ENCODE measurements at regions not wholly inside any gene's neighbourhood (a gene's known extent, or its start where the extent isn't known, plus 50 kb on each side); places are given as distances from the start of the nearest gene placed in this dataset.

- Histone ChIP-seq H3K4me2 (ENCODE audit: insufficient read depth in 1 of 2, low read depth in 2 of 2, low read length in 2 of 2) (no peak overlapping the region), H4K20me1 (replicated peaks in 1 of 2; ENCODE audit: control insufficient read depth in 1 of 2, insufficient read depth in 2 of 2, low read length in 2 of 2) (no peaks in the 10 kb centered on the region), H2BK5ac (ENCODE audit: low read depth, low read length) (no peak overlapping the region), H2AFZ (ENCODE audit: low read length) (no peak overlapping the region), H2AK5ac (ENCODE audit: low read depth, low read length) (no peak overlapping the region), H3K9ac (replicated peaks in 1 of 4; ENCODE audit: extremely low read depth in 1 of 4, low read depth in 3 of 4, low read length in 3 of 4) (no peak overlapping the region), H3K36me3 (ENCODE audit: control insufficient read depth in 2 of 4, insufficient read depth in 4 of 4, low read length in 3 of 4) (no peaks in the 10 kb centered on the region), H3K23me2 (ENCODE audit: low read depth, low read length) (no peaks in the 10 kb centered on the region), H3K9me3 (ENCODE audit: insufficient read depth in 2 of 2, low read depth in 1 of 2, low read length in 1 of 2) (peaks cover 0 to 13% of the 10 kb centered on the region in 2 experiments; a peak in 2 of 4 replicates), H3K56ac (replicated peaks; ENCODE audit: insufficient read length, low read depth, low read length) (no peak overlapping the region), H3K18ac (ENCODE audit: extremely low read depth, low read length) (no peak overlapping the region), H2BK15ac (ENCODE audit: low read length) (no peak overlapping the region; the same call in 1 of the 2 replicates), H2BK12ac (ENCODE audit: low read depth, low read length) (no peak overlapping the region), H4K91ac (replicated peaks; ENCODE audit: insufficient read length, low read length) (no peak overlapping the region), H3K79me1 (ENCODE audit: low read depth, low read length) (no peaks in the 10 kb centered on the region), H2BK20ac (ENCODE audit: low read length) (no peak overlapping the region), H3K23ac (ENCODE audit: insufficient read length) (no peak overlapping the region), H2BK120ac (replicated peaks; ENCODE audit: low read depth, low read length) (no peak overlapping the region), H3K4ac (replicated peaks; ENCODE audit: insufficient read length, low read depth, low read length) (no peak overlapping the region), H4K8ac (ENCODE audit: extremely low read depth, insufficient read depth, low read length) (no peak overlapping the region), H3K27ac (ENCODE audit: low read depth, low read length) (no peak overlapping the region), H3K4me3 (ENCODE audit: extremely low read depth in 1 of 4, insufficient read depth in 2 of 4, low read depth in 3 of 4, low read length in 4 of 4) (no peak overlapping the region), H3K4me1 (replicated peaks in 1 of 4; ENCODE audit: control insufficient read depth in 3 of 4, insufficient read depth in 4 of 4, low read length in 3 of 4) (no peaks in the 10 kb centered on the region), H3K14ac (ENCODE audit: insufficient read length) (no peak overlapping the region), H3K79me2 (ENCODE audit: control insufficient read depth in 1 of 2, insufficient read depth in 2 of 2, low read length in 2 of 2) (no peaks in the 10 kb centered on the region), H4K5ac (ENCODE audit: insufficient read length, low read depth, low read length) (no peak overlapping the region), H3K27me3 (replicated peaks in 1 of 4; ENCODE audit: control insufficient read depth in 3 of 4, extremely low read depth in 1 of 4, insufficient read depth in 3 of 4, low read length in 3 of 4) (no peaks in the 10 kb centered on the region)
- WGBS, 2 experiments (ENCODE audit: extremely low coverage in 1 of 2, insufficient coverage in 1 of 2, insufficient read length in 1 of 2, insufficient replicate concordance in 2 of 2, low coverage in 1 of 2, low lambda C conversion rate in 2 of 2, missing lambda C conversion rate in 1 of 2) = 89% methylated on average over 7 of the region's 7 CpGs; no CpG with 5 or more reads in 1 of the 2 experiments
- DNase-seq (ENCODE audit: low read depth in 1 of 2, low spot score in 2 of 2) = no peak
- TF ChIP-seq ATF3 (IDR thresholded peaks at IDR 0.05; ENCODE audit: insufficient read depth, low read depth, low read length) = no peak
- TF ChIP-seq SUZ12 (IDR thresholded peaks at IDR 0.05; ENCODE audit: low read length) = no peak
- no peak for TF ChIP-seq MAFK (IDR thresholded peaks at IDR 0.05; ENCODE audit: low read depth, low read length)
- TF ChIP-seq SIRT6 (IDR thresholded peaks at IDR 0.05; ENCODE audit: low read length) = no peak
- CTCF ChIA-PET (ENCODE audit: partially characterized antibody) = interaction anchor here (0.6 to 1.2 kb wide), 5 partner anchors 12 to 852 kb away, joined by 3 to 7 read pairs (median 3); no protein-coding TSS in a partner anchor
- POLR2A ChIA-PET (ENCODE audit: partially characterized antibody) = no interaction called here
- FAIRE-seq = no peak
These were observed 123.3 kb upstream of the RCN1 start for GRCh38 chr11:31967404-31968130.

Measured in H1 (cell line).